ENCODE measurements at regions not wholly inside any gene's neighbourhood (a gene's known extent, or its start where the extent isn't known, plus 50 kb on each side); places are given as distances from the start of the nearest gene placed in this dataset.

DNA sequence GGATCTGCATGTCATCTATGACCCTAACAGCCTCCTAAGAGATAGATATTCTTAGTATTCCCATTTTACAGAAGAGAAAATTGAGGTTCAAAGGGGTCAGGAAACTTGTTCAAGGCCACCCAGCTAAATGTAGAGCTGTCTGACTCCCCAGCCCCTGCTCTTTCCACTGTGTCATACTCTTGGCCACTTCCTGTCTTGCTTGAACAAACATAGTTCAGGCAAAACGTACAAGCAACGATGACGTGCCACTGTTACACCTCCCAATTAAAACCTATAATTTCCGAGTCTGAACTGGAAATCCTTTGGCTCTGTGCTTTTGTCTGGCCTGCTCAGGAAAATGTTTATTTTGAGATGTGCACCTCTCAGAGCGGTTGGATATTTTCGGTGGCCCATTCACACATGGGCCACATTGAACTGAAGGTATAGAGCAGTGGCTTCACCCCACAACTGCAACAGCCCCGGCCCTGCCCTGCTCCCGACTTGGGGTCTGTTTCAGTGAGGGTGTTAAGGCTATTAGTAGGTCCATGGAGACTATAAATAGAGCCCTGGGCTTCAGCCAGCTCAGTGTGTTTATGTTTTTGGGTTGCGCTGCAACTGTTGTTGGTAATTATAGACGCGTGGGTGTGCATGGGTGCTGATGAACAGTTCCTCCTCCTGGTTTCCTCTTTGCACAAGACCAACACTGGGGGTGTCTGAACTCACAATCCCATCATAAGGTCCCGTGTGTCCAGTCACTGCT is 172.3 kb upstream of the ADO start:
- no peak for DNase-seq (ENCODE audit: low spot score)

DNA sequence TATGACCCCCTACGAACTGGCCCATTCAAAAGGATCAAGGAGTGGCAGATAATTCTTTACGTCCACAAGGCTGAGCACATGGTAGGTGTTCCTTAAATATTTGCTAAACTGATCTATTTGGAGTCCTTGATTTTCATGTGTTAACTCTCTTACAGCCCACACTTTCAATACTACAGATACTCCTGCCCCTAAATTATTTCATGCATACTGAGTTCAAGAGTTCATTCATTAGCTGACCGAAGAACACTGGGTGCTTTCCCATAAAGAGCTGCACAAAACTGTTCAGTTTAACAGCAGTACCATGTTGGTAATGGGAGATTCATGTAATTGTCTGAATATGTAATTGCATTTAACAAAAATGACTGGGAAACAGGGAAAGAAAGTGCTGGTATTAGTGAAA is 170.5 kb upstream of the ADO start:
- no peak for DNase-seq (ENCODE audit: low spot score)

DNA sequence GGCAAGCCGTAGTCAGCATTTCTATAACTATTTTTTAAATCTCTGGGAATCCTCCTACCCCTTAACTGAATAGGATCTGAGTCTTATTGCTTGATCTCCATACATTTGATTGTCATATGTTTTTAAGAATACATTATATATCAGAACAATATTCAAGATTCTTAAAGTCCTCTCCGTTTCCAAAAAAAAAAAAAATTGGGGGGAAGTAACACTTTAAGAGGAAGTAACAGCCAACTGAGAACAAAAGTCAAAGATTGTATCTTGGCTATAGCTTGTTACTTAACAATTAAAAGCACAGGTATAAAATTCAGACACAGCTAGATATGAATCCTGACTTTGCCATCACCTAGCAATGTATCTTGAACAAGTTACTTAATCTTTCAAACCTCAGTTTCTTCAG is 169.9 kb upstream of the ADO start:
- no peak for DNase-seq (ENCODE audit: low spot score)

DNA sequence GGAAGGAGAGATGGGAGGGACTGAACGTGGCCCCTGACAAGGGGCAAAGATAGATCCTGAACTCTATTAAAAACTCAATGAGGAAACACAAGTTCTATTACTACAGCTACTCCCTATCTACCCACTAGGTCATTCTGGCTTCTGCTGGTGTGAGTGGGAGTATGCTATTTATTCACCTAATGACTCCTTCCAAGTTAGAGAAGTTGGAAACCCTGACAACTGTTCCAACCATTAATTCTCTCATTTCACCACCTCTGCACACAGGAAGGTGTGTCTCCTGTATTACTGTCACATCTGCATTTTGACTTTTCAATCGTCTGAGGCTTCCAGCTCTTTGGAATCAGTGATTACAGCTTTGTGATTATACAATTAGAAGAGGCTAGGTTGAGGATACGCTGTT is 169.4 kb upstream of the ADO start:
- DNase-seq (ENCODE audit: low spot score), result no peak

DNA sequence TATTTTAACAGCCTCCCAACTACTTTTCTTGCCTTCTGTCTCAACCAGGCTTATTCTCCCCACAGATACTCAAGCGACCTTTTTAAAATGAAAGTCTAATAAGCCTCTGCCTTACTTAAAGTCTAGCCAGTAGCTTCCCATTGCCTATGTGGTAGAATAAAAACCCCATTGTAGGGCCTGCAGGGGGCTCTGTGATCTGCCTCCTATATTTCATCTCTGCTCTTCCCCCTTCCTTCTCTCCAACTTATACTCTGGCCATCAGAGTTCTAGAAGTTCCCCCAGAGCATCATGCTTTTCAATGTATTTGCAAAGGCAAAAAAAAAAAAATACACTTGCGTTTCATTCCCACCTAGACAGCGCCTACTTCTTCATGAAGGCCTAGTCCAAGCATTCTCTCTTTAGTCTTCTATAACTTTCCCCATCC is 167.7 kb upstream of the ADO start:
- no peak for DNase-seq (ENCODE audit: low spot score)

DNA sequence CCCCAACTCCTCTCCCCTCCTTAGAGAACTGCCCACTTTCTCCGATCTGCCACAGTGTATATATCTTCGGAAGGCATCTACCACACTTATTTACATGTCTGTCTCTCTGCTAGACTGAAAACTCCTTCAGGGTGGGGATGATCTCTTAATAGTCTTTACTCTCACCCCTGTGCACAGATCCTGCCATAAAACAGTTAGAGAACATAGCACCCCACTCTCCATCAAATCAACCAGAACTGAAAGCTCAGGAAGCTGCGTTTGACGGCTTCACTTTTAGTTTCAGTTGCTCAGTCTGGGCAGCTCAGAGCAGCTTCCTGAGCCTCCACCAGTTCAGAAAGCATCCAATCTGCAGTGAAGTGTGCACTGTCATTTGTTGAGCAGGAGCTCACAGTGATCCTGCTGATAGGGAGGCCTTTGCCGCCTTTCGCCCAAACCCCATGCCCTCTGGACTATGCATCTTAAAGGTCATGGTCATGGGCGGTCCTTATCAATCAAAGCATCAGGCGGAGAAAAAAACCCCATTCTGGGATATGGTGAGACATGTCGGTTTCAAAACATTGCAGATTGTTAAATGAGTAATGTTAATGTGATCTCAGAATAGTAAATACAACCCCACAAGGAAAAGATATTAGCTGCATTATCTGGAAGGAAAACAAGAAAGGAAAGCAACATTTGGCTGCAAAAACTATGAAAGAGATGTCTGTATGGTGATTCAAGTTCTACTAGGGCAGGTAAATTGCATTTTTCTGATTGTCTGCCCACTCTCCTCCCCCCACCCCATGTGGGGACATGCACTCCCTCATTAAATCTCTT is 167.1 kb upstream of the ADO start:
- no peak for DNase-seq (ENCODE audit: low spot score)

DNA sequence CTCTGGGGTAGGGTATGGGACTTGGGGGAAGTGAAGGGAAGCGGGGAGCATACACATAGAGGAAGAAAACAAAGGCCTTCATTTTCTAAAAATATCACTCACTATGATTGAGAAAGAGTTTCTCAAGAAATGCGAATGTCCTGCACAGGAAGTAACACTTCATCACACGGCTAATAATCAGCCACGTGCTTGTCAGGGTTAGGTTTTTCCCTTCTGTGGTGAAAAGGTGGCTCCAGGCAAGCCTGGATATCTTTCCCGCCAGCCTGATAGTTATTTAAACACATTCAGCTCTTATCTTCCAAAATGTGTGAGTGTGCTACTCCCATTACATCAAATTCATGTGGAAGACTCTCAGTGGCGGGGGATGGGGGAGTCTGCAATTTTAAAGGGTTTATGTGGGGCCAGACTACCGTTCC is 166.4 kb upstream of the ADO start:
- DNase-seq (ENCODE audit: low spot score), result no peak

DNA sequence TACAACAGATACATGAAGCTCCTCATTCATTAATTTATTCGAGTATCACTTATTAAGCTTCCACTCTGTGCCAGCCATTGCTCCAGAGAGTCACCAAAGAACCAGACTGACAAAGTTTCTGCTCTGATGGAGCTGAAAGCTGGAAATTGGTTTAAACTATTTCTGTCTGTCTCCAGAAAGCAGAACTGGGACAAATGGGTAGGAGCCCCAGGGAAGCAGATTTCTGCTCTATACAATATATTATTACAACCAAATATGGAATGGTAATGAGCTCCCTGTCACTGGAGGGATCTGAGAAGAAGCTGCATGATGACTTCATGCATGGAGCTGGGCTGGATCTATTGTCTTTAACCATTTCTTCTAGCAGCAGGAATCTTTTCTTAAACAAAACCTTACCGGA is 165.4 kb upstream of the ADO start:
- DNase-seq (ENCODE audit: low spot score), result no peak

DNA sequence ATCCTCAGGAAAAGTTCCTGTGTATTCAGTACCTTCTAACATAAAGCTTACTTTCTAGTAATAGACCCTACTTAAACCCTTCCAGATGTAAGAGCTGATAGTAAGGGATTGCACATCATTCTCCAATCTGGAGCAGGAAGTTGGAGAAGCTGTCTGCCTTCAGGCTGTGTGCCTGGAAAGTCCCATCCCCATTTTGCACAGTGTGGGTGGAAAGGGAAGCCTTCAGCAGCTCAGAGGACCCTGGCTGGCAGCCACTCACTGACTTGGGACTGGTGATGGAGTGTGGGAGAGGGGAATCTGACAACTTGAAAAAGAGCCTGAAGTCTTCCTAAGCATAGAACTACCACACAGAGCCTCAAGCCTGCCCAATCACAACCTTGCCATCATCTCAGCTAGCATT is 164.1 kb upstream of the ADO start:
- DNase-seq (ENCODE audit: low spot score), result no peak

DNA sequence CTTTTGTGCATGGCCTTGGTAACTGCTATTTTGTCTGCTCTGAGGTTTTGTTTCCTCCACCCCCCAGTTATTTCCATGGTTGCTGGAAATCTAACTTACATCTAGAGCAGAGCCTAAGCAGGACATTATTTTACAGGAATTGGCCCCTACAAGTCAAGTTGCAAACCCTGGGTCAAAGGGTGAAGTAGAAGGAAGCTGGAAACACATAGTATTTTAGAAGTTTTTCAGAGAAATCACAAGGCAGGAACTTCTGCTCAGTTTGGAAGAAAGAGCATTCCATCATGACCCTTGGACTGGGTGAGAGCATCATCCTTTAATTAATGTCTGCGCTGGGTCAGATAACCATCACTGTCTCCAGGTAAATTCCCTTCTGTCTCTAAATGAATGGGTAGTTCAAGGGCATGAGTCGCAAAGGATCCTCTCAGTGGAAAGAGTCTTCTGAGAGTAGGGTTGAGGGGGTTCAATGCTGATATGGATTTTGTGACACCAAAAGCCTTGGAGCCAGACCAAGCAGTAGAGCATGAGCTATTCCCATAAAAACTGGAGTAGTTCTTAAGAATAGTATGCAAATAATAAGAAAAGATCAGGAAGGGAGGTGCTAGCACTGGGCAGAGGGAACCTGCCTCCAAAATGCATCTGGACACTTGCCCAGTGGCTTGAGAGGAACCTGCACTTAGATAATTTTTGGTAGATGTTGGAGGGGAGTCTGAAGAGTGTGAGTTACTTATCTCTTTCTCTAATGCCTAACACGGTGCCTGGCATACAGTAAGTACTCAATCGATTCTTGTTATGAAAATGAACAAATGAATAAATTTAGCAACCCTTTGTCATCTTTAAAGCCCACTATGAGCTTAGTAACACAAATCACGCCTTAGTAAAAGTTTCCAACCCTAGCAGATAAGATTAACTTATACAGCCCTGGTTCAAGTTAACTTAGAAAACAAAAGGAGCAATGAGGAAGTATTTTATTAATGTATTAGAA is 160.6 kb upstream of the ADO start:
- no peak for DNase-seq (ENCODE audit: low spot score)

DNA sequence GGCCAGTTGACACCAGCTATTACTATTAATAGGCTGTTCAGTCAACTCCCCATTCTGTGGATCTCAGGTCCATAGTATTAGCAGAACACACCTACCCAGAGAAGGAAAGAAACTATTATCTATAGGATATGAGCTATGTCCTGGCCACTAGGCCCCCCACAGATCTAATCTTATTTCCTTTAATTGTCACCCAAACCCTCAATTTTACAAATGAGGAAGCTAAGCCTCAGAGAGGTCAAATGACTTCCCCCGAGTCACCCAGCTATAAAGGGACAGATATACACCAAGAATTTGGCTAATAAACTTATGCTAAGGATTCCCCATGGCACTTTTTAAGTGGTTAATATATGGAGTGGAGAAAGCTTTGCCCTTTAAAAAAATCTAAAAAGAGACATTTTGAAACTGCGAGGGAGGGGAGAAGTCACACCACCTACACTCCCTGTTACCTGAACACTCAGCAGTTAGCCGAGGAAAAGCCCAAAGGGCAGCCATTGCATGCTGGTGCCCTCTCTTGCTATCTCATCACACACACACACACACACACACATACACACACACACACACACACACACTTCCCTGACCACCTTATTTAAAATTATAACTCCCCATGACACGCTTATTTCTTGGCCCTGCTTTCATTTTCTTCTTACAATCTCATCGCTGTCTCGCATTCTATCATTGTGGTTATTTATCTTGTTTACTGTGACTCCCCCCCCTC is 157.0 kb upstream of the ADO start:
- DNase-seq (ENCODE audit: low spot score), result no peak

DNA sequence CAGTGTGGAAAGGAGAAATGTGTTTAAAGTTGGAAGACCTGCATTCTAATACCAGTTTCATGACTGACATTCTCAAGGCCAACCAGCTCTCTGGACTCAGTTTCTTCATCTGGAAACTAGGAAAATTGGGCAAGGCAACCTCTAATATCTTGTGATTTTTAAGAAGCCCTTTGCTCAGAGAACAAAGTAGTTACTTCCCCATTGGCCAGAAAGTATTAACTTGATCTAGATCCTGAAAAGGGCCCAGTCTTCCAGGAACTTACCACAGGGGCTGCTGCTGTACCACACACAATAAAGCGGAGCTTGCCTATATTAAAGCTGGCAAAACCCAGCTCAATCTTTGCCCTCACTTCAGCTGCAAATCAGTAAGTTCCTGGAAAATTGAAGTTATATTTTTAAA is 155.6 kb upstream of the ADO start:
- no peak for DNase-seq (ENCODE audit: low spot score)

DNA sequence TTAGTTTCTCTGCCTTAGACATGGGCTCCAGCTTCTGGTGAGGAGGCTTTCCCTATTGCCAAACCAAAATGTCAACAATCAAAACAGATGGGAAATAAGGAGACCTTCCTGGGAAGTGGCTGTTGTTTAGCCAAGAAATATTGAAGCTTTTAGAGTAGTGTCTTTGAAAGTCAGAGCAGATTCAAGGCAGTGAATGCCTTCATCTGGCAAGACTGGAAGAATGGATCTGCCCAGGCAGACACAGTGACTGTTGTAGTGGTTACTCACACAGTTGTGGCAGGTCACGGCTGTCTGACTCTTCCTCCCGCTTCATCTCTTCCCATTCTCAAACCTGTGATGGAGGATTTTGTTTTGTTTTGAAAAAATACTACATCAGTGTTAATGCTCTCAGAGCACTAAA is 154.1 kb upstream of the ADO start:
- DNase-seq (ENCODE audit: low spot score), result no peak

DNA sequence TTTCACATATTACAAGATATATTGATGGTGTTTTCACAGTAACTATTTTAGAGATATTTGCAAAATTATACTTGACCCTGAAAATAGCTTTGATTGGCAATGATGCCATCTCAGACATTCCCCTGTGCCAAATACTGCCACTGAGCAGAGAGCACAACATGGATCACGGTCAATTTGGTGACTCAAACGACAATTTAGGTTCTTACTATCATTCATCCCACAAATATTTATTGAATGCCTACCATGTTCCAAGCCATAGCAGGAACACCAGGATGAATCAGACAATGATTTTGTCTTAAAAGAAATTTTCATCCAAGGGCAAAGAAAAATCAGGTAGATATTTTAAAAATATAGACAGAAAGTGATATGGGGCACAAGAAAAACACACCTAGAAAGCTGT is 153.2 kb upstream of the ADO start:
- DNase-seq (ENCODE audit: low spot score), result no peak

DNA sequence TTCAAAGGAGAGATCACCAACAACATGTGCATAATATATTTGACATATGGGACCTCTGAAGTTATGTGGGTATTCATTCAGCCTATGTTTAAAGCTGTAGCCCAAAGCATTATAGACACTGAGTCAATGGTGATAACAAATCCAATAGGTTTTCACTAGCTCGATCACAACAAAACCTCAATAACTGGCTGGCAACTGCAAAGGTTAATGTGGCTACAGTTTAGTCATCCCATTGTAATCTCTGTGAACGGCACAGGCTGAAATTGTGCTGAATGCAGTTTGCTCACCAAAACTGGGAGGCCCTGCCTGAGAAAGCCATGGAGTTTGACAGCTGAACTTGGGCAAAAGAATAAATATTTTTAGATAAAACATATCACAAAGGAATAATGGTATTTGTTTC is 152.4 kb upstream of the ADO start:
- DNase-seq (ENCODE audit: low spot score), result no peak

DNA sequence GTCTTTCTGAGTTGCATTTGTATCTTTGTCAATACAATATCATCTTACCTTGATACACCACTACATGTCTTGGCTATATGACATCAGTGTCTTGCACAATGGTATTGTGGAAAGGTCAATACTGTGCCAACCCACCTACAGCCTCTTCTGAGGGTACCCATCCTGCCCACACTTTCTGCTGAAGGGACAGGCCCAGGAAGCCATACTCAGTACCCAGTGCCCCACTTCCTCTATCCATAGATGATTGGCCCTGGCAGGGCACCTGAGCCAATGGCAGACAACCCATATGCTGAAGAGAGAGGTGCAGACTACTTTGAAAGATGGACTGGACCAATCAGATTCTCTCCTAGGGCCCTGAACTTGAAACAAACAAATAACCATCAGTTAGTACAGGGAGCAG is 152.0 kb upstream of the ADO start:
- DNase-seq (ENCODE audit: low spot score), result no peak

DNA sequence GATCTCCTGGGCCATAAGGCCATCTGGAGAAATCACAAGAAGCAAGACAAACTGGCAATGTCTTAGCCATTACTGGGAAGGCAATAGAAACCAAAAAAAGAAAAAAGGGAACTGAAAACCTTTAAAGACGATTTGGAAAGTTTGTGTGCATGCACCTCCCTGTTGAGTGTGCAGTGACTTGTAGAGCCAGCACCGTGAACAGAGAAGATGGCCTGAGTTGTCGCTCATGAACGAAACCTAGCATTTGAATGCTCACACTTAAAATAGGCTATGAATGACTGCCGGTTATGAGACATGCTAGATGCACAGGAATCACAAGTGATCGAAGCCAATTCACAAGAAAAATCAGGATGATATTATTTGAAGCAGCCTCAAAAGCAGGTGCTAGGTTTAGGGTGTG is 151.3 kb upstream of the ADO start:
- no peak for DNase-seq (ENCODE audit: low spot score)

DNA sequence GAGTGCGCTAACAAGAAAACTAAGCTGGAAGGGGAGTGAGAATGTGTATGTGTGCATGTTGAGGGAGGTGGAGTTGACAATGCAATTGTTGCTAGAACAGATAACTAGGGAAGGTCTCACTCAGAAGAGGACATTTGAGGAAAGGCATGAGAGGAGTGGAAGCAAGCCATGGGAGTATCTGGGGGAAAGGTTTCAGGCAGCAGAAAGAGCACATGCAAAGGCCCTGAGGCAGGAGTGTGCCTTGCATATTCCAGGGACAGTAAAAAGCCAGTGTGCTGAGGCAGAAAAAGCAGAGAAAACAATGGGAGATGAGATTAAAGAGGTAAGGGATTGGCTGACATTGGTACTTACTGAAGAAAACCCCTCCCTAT is 149.6 kb upstream of the ADO start:
- DNase-seq (ENCODE audit: low spot score), result no peak

DNA sequence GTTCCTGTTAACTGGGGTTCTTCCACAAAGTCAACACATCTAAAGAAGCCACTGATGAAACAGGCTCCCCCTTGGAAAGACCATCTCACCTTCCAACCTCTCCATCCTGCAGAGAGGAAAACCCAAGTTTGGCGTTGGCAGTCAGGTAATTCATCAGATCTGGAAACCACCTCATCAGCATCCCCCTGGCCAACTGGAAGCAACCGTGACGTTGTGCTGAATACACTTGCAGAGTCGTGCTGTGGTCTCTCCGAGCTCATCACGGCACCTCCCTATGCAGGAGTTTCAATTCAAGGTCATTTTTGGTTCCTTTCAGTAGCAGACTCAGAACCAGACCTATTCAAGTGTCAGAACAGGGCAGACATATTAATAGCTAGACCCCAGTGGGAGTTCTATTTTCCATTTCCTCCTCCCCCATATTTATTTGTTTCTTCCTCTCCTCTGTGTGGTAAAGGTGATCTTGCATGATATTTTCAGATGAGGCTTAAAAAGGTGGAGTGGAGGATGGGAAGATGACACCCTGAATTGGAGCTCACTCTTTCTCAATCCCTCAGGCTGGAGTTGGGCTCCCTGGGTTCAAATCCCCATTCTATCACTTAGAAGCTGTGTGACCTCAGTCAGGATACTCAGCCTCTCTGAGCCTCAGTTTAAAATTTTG is 149.1 kb upstream of the ADO start:
- DNase-seq (ENCODE audit: low spot score), result no peak

DNA sequence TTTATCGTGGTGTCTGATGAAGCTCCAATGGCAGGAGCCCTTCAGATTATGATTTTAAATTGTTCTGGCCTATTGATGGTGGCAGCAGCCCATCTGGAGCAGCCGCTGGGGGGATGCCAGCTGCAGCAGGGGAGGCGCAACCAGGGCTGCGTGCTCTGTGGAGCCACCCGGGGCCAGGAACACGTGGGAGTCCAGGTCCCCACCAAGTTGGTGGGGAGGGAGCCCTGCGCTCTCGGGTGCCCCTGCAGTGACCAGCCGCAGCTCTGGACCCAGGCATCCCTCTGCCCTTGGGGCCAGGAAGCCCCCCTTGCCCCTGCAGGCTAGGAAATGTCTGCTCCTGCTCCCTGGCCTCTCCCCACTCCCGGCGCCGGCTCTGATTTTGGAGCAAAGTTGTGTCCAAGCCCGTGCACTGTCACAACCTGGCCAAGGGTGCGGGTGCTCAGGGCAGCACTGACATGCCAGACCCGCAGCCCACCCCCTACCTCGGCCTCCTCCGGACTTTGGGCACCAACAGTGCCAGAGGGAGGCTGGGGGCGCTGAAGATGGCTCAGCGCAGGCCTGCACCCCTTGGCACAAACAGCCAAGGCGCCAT is 147.2 kb upstream of the ADO start:
- DNase-seq (ENCODE audit: low spot score), result no peak

DNA sequence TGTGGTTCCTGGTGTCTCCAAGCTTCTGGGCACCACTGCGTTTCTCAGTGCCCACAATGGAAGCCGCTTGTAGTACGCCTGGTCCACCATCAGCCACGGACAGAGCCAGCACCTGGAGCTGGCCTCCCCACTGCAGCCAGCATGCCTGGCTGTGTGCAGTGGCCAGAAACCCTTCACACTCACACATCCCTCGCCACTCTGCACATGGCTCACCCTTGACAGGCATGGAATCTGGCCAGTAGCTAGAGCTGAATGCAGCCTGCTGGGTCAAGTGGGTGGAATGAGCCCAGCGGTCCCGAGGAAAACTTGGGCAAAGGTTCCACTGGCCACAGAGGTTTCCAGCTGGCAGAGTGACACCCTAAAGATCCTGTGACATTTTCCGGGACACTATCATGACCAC is 146.0 kb upstream of the ADO start:
- DNase-seq (ENCODE audit: low spot score), result no peak

Measured in iPS-NIHi11 (cell line).